HG03571 (cell line): ENCODE measurements at regions not wholly inside any gene's neighbourhood (a gene's known extent, or its start where the extent isn't known, plus 50 kb on each side); places are given as distances from the start of the nearest gene placed in this dataset.
"Not testable (repeated sequence)": the region's sequence is repeated elsewhere in the genome, so short reads cannot be mapped to it uniquely, and the experiment has no call there.

ENCODE experiments used
- ATAC-seq: cut with Tn5 transposase; IDR thresholded peaks from one replicate; pipeline ENCODE4 v1.9.1; 2021; ENCODE audit not compliant: unreplicated experiment

- ATAC-seq: no peak
These were observed 211.1 kb upstream of the NUDT6 start for GRCh38 chr4:123133397-123134050.

- ATAC-seq: no peak
These were observed 222.2 kb upstream of the NUDT6 start for GRCh38 chr4:123144616-123145015.

- ATAC-seq: no peak
These were observed 236.2 kb upstream of the NUDT6 start for GRCh38 chr4:123158576-123158975.

GRCh38 chr4:123159479-123159878 lies 237.1 kb upstream of the NUDT6 start:
- ATAC-seq: no peak

- no peak for ATAC-seq
These were observed 233.7 kb upstream of the SPRY1 start for GRCh38 chr4:123162859-123163258.

- ATAC-seq: no peak
These were observed 233.1 kb upstream of the SPRY1 start for GRCh38 chr4:123163501-123163900.

GRCh38 chr4:123166023-123166422 lies 230.6 kb upstream of the SPRY1 start:
- ATAC-seq: no peak

- ATAC-seq: no peak
These were observed 228.7 kb upstream of the SPRY1 start for GRCh38 chr4:123167931-123168330.

GRCh38 chr4:123168812-123169211 lies 227.8 kb upstream of the SPRY1 start:
- ATAC-seq: no peak

GRCh38 chr4:123170843-123171242 lies 225.8 kb upstream of the SPRY1 start:
- no peak for ATAC-seq

GRCh38 chr4:123176605-123177004 lies 220.0 kb upstream of the SPRY1 start:
- ATAC-seq: no peak

- ATAC-seq: no peak
These were observed 214.3 kb upstream of the SPRY1 start for GRCh38 chr4:123182289-123182688.

GRCh38 chr4:123183308-123183707 lies 213.3 kb upstream of the SPRY1 start:
- ATAC-seq: no peak

- ATAC-seq: not testable (repeated sequence)
These were observed 212.8 kb upstream of the SPRY1 start for GRCh38 chr4:123183754-123184153.

- no peak for ATAC-seq
These were observed 209.9 kb upstream of the SPRY1 start for GRCh38 chr4:123186731-123187130.

- no peak for ATAC-seq
These were observed 206.4 kb upstream of the SPRY1 start for GRCh38 chr4:123190176-123190575.

- ATAC-seq: no peak
These were observed 204.9 kb upstream of the SPRY1 start for GRCh38 chr4:123191728-123192127.

GRCh38 chr4:123193802-123194367 lies 202.7 kb upstream of the SPRY1 start:
- ATAC-seq: no peak

- no peak for ATAC-seq
These were observed 197.9 kb upstream of the SPRY1 start for GRCh38 chr4:123198706-123199105.

- ATAC-seq: no peak
These were observed 196.3 kb upstream of the SPRY1 start for GRCh38 chr4:123200051-123200940.

GRCh38 chr4:123204737-123205136 lies 191.9 kb upstream of the SPRY1 start:
- ATAC-seq: no peak

- ATAC-seq: no peak
These were observed 190.6 kb upstream of the SPRY1 start for GRCh38 chr4:123206016-123206415.
